K562 (cell line): ENCODE measurements at regions not wholly inside any gene's neighbourhood (a gene's known extent, or its start where the extent isn't known, plus 50 kb on each side); places are given as distances from the start of the nearest gene placed in this dataset.

Experiments used
- ATAC-seq: fragments of 200-7000 bp; cut with Tn5 transposase; 3 replicates; pipeline ENCODE4 v1.9.1; 2020; ENCODE audit warnings: moderate library complexity
- BruUV-seq: library from RNA; stranded (reverse); fragments of 400-500 nt; replicated peaks from 2 replicates; lab custom pipeline; 2021; lab: Mats Ljungman, UMichigan
- CTCF ChIA-PET: fragments of 300-600 bp; formaldehyde crosslinking; extraction: SDS; loops from one replicate; lab custom pipeline; 2021; ENCODE audit warnings: low intra/inter-chr PET ratio; lab: Yijun Ruan, JAX
- POLR2A ChIA-PET: fragments of 300-600, 350-650 bp; sonication (Branson Sonifier 250); formaldehyde crosslinking; extraction: SDS; loops from one replicate; lab custom pipeline; 2021; ENCODE audit warnings: antibody characterized with exemption, inconsistent platforms; lab: Yijun Ruan, JAX
- DNase-seq, 4 experiments: peaks; one replicate each; pipeline versions ENCODE4 v3.0.0 to v3.0.0-alpha.2; 2011 to 2018; ENCODE audit warnings: low spot score in 3 of 4, mixed read lengths in 3 of 4; ENCODE audit errors: extremely low read depth in 1 of 4
- FAIRE-seq: peaks from 2 replicates; lab custom pipeline; 2011; peaks lifted over from hg19 to GRCh38; lab: Jason Lieb, UNC
- H2AFZ ChIP-seq: 2 replicates; pipeline ENCODE4 v1.6.0; 2011; ENCODE audit warnings: low read depth, low read length, control low read depth, inconsistent platforms
- H3K27ac ChIP-seq: fragments of 200-600 bp; 3 replicates; pipeline ENCODE4 v1.8.0; 2011; ENCODE audit warnings: low read depth, mild to moderate bottlenecking, control low read depth, inconsistent platforms, low read length, moderate library complexity, mixed read lengths; ENCODE audit errors: extremely low read depth
- H3K27me3 ChIP-seq, 2 experiments: fragments of 300-600 bp in 1 of 2; 2 replicates in 1 of 2; 3 replicates in 1 of 2; pipeline versions ENCODE4 v1.6.0 to v1.8.0; 2011; ENCODE audit warnings: inconsistent platforms in 2 of 2, low read length in 2 of 2, mild to moderate bottlenecking in 1 of 2, mixed read lengths in 1 of 2, moderate library complexity in 1 of 2; ENCODE audit not compliant: control insufficient read depth in 2 of 2, insufficient read depth in 2 of 2
- H3K36me3 ChIP-seq: fragments of 300-600 bp; 3 replicates; pipeline ENCODE4 v1.8.0; 2011; ENCODE audit warnings: mild to moderate bottlenecking, low read length, inconsistent platforms; ENCODE audit not compliant: control insufficient read depth, insufficient read depth
- H3K4me1 ChIP-seq, 2 experiments: fragments of 200-600 bp in 1 of 2; replicated peaks in 1 of 2; 2 replicates in 1 of 2; 3 replicates in 1 of 2; pipeline versions ENCODE4 v1.5.1 to v1.8.0; 2011; ENCODE audit warnings: inconsistent platforms in 2 of 2, low read length in 2 of 2, mild to moderate bottlenecking in 1 of 2, mixed read lengths in 1 of 2, moderate library complexity in 1 of 2; ENCODE audit not compliant: control insufficient read depth in 2 of 2, insufficient read depth in 2 of 2
- H3K4me2 ChIP-seq: 2 replicates; pipeline ENCODE4 v1.6.1; 2011; ENCODE audit warnings: low read length, control low read depth, inconsistent platforms, mixed read lengths; ENCODE audit not compliant: insufficient read depth
- H3K4me3 ChIP-seq: fragments of 200-600 bp; sonication (generic), shearing (Covaris generic); 2 replicates; pipeline ENCODE4 v1.5.1; 2016; ENCODE audit warnings: control low read depth, inconsistent platforms
- H3K79me2 ChIP-seq: fragments of 200-600 bp; 3 replicates; pipeline ENCODE4 v1.8.0; 2011; ENCODE audit warnings: low read length, inconsistent platforms; ENCODE audit not compliant: control insufficient read depth, insufficient read depth
- H3K9ac ChIP-seq, 2 experiments: 2 replicates each; pipeline versions ENCODE4 v1.6.0 to v1.6.1; 2011; ENCODE audit warnings: low read depth in 2 of 2, low read length in 2 of 2, control low read depth in 1 of 2, inconsistent platforms in 1 of 2, mild to moderate bottlenecking in 1 of 2, mixed read lengths in 1 of 2; ENCODE audit not compliant: insufficient read depth in 1 of 2
- H3K9me1 ChIP-seq: one replicate; pipeline ENCODE4 v1.6.0; 2011; ENCODE audit warnings: inconsistent platforms, mild to moderate bottlenecking, low read length, moderate library complexity; ENCODE audit not compliant: control insufficient read depth, insufficient read depth
- H3K9me3 ChIP-seq: replicated peaks from 2 replicates; pipeline ENCODE4 v1.5.1; 2011; ENCODE audit warnings: low read depth, low read length, inconsistent platforms; ENCODE audit not compliant: control insufficient read depth, insufficient read depth
- H4K20me1 ChIP-seq: replicated peaks from 2 replicates; pipeline ENCODE4 v1.6.1; 2011; ENCODE audit warnings: low read length, inconsistent platforms, mixed read lengths; ENCODE audit not compliant: control insufficient read depth, insufficient read depth
- C11orf30 ChIP-seq: fragments of 450-650 bp; IDR thresholded peaks from 2 replicates; pipeline ENCODE4 v1.6.1; 2016; ENCODE audit warnings: low read depth, mild to moderate bottlenecking
- KAT8 ChIP-seq: fragments of 450-650 bp; IDR thresholded peaks from 2 replicates; pipeline ENCODE4 v1.6.1; 2016; ENCODE audit warnings: low read depth, mild to moderate bottlenecking
- MAFF ChIP-seq: IDR thresholded peaks from 2 replicates; pipeline ENCODE4 v1.6.1; 2012; ENCODE audit warnings: low read length, improper control_type of control experiment
- PHF21A ChIP-seq: fragments of 450-650 bp; IDR thresholded peaks from 2 replicates; pipeline ENCODE4 v1.6.1; 2017; ENCODE audit warnings: low read depth, borderline replicate concordance
- ZNF316 ChIP-seq: fragments of 450-650 bp; IDR thresholded peaks from 2 replicates; pipeline ENCODE4 v1.6.1; 2016
- WGBS: fragments of 100-300 bp; shearing (Covaris generic); methylation state at CpG from one replicate; pipeline ENCODE4 v1.1.6; 2016; ENCODE audit warnings: low coverage, mixed read lengths; ENCODE audit not compliant: insufficient coverage; ENCODE audit errors: missing lambda C conversion rate; 5-methylcytosine and 5-hydroxymethylcytosine counted together
- in situ Hi-C: fragments of 300-500 bp; cut with MboI; formaldehyde crosslinking; loops from 4 replicates; pipeline ENCODE4 v1.15.0; 2018; ENCODE audit warnings: inconsistent platforms, mixed read lengths
- intact Hi-C: fragments of 100-400 bp; cut with micrococcal nuclease; formaldehyde crosslinking; loops from 2 replicates; pipeline ENCODE4 v1.14.2; 2022
- TF ChIP-seq, protein P1 (sequence below): sonication (generic); formaldehyde crosslinking; IDR thresholded peaks from 2 replicates; pipeline ENCODE4 v1.8.1; 2023; ENCODE audit warnings: mild to moderate bottlenecking, missing genetic modification reagents

DNA sequence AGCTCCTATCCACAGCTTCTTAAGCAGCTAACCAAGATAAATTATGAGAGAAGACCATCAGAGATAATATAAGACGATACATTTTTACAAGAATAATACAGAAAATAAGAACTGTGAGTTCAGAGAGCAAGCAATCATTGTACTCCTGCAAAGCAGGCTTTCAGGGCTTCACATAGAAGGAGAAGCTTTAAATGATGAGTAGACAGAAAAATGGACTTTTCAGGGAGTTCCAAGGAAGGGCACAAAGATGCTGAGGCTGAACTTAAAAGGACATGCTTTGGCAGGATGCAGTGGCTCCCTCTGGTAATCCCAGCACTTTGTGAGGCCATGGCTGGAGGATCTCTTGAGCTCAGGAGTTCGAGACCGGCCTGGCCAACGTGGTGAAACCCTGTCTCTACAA lies 159.5 kb downstream of the POU4F1 start:
- DNase-seq, result no peak
- no peak overlapping the region for H3K27ac ChIP-seq
- no peaks in the 10 kb centered on the region for H3K27me3 ChIP-seq
- no peak overlapping the region for H2AFZ ChIP-seq
- in situ Hi-C loops, result no loop called here
- POLR2A ChIA-PET, result no interaction called here
- 0 out of 2 replicates have a peak, but pooled peaks have one; percentile 11 for TF ChIP-seq C11orf30
- TF ChIP-seq, protein P1, sequence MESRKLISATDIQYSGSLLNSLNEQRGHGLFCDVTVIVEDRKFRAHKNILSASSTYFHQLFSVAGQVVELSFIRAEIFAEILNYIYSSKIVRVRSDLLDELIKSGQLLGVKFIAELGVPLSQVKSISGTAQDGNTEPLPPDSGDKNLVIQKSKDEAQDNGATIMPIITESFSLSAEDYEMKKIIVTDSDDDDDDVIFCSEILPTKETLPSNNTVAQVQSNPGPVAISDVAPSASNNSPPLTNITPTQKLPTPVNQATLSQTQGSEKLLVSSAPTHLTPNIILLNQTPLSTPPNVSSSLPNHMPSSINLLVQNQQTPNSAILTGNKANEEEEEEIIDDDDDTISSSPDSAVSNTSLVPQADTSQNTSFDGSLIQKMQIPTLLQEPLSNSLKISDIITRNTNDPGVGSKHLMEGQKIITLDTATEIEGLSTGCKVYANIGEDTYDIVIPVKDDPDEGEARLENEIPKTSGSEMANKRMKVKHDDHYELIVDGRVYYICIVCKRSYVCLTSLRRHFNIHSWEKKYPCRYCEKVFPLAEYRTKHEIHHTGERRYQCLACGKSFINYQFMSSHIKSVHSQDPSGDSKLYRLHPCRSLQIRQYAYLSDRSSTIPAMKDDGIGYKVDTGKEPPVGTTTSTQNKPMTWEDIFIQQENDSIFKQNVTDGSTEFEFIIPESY (CRISPR knock-in tag), result no peak
- TF ChIP-seq MAFF, result peak; percentile 6; the same call in 1 of the 2 replicates
- TF ChIP-seq KAT8, result no peak
- no peak for TF ChIP-seq PHF21A
- peak; percentile 32; the same call in 1 of the 2 replicates for TF ChIP-seq ZNF316
- TF ChIP-seq, all 486 proteins: peak for 3
- Histone ChIP-seq H3K4me1 (no peaks in the 10 kb centered on the region), H3K9me3 (no peaks in the 10 kb centered on the region), H4K20me1 (no peaks in the 10 kb centered on the region), H3K79me2 (no peaks in the 10 kb centered on the region), H3K4me3 (no peak overlapping the region), H3K4me2 (no peak overlapping the region), H3K9me1 (no peaks in the 10 kb centered on the region), H3K9ac (no peak overlapping the region), H3K36me3 (no peaks in the 10 kb centered on the region)
- FAIRE-seq (no peak), ATAC-seq (no peak)
- BruUV-seq, result no TSS peak
- intact Hi-C loops, result no loop called here
- CTCF ChIA-PET, result no interaction called here
- WGBS, result 0% methylated on average over 4 of the region's 4 CpGs
